DMS 273 (cell line): ENCODE measurements at regions not wholly inside any gene's neighbourhood (a gene's known extent, or its start where the extent isn't known, plus 50 kb on each side); places are given as distances from the start of the nearest gene placed in this dataset.

Experiments
- DNase-seq: peaks from one replicate; lab custom pipeline; 2025; ENCODE audit not compliant: unreplicated experiment; lab: John Stamatoyannopoulos, UW

GRCh38 chr5:119991625-119992024 lies 362.3 kb downstream of the FAM170A start:
- no peak for DNase-seq

- no peak for DNase-seq
Measured at GRCh38 chr5:119996128-119996527, 366.8 kb downstream of the FAM170A start.

DNA sequence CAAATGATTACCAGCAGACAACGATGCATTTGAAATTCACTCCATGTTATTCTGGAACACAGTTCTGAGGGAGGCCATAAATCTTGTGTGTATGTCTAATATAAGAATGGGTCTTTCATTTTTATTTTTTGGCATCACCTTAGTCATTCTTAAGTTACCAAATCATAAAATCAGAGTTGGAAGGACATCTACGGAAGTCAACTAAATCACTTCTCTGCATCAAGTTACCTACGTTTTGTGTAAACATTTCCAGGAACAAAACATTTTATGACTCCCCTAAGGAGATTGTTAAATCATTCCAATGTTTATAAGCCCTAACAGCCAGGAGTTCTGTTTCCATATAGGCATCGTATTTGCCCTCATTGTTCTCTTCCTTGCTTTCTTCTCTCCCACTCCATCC lies 378.2 kb downstream of the FAM170A start:
- DNase-seq: no peak

DNA sequence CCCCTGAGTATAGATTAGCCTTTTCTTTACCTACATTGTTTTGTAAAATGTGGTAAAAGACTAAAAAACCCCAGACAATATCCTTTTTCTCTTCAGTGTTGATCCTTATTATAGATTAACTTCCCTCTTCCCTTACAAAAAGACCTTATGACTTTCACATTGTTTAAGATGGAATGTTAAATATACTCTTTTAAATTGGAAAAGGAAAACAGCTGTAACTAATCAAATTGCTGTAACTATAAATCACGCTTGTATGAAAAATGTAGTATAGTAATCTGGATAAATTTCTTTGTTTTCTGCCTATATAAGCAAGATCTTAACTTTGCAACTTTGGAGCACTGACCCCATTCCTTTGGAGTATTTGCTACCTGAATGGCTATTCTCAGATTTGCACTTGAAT lies 383.1 kb downstream of the FAM170A start:
- no peak for DNase-seq

DNA sequence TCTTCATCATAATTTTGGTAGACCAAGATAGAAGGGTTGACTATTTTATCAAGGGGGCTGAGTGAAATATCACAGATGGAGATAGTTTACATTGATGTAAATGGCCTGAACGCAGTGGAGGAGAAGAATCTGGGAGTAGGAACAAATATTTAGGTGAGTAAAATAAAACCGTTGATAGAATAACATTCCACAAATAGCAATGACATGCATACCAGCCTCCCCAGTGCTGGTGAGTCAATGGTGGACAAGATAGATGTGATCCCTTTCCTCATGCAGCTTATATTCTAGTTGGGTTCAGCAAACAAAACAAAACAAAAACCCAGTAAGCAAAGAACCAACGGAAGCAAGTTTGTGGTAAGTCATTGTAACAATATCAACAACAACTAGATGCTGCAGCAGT lies 385.2 kb downstream of the FAM170A start:
- no peak for DNase-seq

GRCh38 chr5:120016717-120017382 lies 387.5 kb downstream of the FAM170A start:
- DNase-seq: no peak

GRCh38 chr5:120017513-120017912 lies 388.2 kb downstream of the FAM170A start:
- DNase-seq: no peak

- no peak for DNase-seq
Measured at GRCh38 chr5:120035181-120035580, 405.8 kb downstream of the FAM170A start.

GRCh38 chr5:120035815-120036577 lies 406.6 kb downstream of the FAM170A start:
- no peak for DNase-seq

DNA sequence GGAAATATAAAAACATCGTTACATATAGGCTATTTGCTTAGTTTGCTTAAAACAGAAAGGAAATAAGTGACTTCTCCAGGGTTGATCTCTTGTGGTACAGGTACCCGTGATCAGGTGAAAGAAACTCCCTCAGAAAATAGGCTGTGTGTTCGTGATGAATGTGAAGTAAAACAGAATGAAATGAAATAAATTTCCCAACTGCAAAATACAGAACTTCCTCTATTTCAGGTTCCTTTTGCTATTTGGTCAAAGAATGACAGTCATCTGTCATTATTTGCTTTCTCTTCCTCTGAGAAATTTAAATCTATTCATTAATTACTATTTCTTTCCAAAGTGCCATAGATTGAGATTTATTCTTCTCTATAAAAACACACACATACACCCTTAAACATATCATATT lies 408.1 kb downstream of the FAM170A start:
- DNase-seq: no peak

- DNase-seq: no peak
Measured at GRCh38 chr5:120039111-120039510, 409.8 kb downstream of the FAM170A start.

- no peak for DNase-seq
Measured at GRCh38 chr5:120043431-120043830, 414.1 kb downstream of the FAM170A start.

GRCh38 chr5:120052916-120053828 lies 410.9 kb upstream of the PRR16 start:
- no peak for DNase-seq

DNA sequence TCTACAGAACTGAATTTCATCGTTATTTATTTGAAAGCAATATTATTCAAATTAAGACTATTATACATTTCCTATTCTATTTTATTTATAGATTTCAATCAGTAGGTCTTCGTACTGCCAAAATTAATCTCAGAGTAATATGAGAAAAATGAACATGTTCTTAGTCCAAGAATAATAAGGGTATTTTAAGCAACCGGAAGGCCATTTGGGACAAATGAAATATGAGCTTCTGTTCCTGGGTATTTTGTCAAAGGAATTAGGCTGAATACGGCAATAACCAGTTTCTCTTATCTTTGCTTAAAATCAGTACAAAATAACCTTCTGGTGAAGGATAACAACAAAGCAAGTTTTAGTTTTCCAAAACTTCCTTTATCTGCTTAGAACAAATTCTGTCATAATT lies 410.3 kb upstream of the PRR16 start:
- DNase-seq: no peak

DNA sequence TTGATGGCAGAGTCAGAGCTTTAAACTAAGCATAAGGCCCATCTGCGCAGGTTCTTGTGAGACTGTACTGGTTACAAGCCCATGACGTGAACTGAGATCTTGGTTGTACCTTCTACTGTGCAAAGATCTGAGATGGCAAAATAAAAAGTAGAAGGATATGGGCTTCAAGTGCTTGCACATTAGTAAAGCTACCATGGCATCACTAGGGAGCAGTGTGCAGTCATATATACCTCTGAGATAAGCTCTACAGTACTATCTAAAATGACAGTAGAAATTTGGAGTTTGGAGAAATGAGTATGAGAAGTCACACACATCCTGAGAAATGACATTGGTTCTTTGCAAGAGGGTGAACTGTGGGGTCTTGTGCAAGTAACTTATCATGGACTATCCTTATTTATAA lies 408.2 kb upstream of the PRR16 start:
- DNase-seq: peak; percentile 27

DNA sequence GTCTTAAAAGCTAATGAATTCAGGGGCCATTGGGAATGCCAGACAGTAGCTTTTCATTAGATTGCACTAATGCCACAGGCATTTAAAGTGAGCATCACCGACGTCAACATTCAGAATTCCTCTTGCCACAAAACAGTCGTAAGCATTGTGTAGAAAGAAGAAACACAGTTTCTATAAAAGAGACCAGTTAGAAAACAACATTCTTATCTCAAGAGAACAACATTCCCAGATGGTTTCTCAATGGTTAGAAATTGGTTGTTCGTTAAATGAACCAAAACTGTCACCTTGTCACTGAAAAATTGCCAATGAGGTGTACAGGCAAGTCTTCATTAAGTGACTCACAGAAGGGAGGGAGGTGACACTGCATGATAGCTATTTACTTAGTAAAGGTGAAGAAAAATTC lies 401.6 kb upstream of the PRR16 start:
- DNase-seq: no peak

GRCh38 chr5:120072068-120072761 lies 391.9 kb upstream of the PRR16 start:
- no peak for DNase-seq

- peak; percentile 16 for DNase-seq
Measured at GRCh38 chr5:120073722-120074121, 390.4 kb upstream of the PRR16 start.

DNA sequence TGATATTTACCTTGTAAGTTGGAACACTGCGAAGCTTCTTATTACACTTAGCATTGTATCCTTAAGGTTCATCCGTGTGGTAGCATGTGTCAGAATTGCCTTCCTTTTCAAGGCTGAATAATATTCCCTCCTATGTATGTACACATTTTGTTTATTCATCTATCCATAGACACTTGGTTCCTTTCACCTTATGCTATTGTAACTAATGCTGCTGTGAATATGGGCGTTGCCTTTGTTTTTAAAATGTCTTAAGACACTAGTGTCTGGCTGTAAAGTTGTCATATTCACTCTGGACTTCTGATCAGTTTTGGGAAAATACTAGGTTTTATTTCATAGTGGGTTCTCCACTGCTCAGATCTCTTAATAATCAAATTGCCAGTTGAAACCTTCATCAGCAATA lies 383.3 kb upstream of the PRR16 start:
- no peak for DNase-seq

DNA sequence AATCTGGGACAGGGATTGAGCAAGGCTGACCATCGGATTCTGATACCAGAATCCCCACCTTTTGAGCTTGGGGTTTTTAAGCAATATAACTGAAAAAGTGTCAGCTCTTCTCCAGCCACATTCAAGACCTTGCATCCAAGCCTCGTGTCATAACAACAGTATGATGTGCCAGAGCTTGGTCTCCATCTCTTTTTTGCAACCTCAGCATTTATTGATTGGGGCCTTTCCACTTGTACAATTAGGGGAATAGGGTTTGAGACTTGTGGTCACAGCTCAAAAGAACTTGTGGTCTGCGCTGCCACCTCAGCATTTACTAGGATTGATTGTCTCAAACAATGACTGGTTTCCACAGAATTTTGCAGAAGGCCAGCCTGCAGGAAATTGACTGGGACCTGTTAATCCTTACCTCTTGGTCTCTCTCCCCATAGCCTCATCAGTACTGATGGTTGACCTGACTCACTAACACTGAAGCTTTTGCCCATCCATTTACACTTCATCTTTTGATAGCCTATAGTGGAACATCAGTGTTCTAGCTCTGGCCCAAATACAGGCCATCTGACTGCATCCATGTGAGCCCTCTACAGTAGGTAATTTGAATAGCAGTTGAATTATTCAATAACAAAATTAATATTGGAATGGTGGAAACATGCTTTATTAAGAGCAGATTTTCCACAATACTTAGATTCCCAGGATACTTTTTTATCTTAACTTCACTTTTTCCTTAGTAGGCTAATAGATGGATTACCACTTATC lies 381.6 kb upstream of the PRR16 start:
- peak; percentile 5 for DNase-seq
